ENCODE measurements at regions not wholly inside any gene's neighbourhood (a gene's known extent, or its start where the extent isn't known, plus 50 kb on each side); places are given as distances from the start of the nearest gene placed in this dataset.

DNA sequence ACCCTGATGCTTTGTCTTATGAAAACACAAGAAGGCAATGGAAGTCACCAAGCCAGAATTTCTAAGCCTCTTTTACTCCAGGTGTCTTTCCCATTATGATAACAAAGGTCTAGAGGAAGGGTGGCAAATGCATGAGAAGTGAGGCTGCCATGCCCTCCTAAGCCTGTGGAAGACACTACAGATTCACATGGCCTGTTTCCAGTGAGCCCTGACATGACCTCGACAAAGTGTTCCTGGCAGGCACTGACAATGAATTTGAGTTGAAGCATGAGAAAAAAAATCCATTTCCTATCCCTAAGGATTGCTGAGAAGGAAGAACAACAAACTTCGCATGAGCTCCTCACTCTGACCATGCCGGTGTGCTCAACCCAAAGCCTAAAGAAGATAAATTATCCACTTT, 268.0 kb downstream of the HTR7 start:
- no peak for TF ChIP-seq CTCF (IDR thresholded peaks at IDR 0.05)
- TF ChIP-seq POLR2A (IDR thresholded peaks at IDR 0.05), result no peak
